Urothelium cell line (cell line): ENCODE measurements at regions not wholly inside any gene's neighbourhood (a gene's known extent, or its start where the extent isn't known, plus 50 kb on each side); places are given as distances from the start of the nearest gene placed in this dataset.

ENCODE experiments used
- DNase-seq: peaks from one replicate; pipeline ENCODE4 v3.0.0; 2011; ENCODE audit warnings: low spot score, mixed read lengths
- FAIRE-seq: peaks from 2 replicates; lab custom pipeline; 2011; peaks lifted over from hg19 to GRCh38; lab: Jason Lieb, UNC

DNA sequence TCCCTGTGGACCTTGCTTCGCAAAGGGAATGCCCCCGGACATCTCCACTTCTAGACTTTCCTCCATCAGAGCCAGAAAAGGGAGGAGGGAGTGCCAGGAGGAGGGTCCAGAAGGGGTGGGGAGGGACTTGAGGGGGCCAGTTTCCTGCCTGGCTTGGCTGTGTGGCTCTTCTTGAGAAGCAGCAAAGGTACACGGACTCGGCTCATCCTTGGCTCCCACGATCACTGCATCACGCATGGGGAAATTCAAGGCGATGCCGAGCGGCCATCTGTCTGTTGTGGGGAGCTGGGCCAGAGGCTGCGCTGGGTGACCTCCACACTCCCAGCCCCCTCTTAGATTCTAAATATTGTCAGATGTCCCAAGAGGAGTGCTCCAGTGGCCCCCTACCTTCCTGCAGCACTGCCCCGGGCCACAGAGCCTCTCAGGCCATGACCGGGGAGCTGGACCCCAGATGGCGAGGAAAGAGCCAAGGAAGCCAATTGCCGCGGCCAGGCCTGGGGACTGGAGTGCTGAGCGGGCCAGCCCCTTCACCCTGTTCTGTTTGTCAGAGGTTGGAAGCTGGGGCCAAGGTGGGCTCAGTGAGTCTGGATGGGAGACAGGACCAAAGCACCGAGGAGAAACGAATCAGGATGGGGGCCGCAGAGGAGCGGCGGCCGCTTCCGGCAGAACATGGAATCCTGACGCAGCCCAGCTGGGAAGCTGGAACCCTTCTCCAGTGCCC is 104.5 kb downstream of the RBFOX3 start:
- DNase-seq (no peak), FAIRE-seq (no peak)

DNA sequence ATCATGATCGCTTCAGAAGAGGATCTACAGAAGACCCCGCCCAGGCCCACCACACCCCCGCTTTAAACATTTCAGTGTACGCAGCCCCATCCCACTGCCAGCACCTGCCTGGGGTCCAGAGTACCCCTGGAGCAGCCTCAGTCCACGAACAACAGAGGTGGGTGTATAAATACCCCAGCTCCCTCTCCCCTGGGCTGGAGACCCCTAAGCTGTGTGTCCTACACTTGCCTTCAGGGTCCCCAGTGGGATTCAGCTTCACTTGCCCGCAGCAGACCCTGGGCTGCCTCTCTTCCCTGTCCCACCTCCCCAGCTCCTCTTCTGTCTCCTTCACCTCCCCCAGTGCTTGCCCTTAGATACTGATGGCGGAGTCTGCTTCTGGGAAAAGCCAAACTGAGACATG is 105.7 kb downstream of the RBFOX3 start:
- DNase-seq (no peak), FAIRE-seq (no peak)

DNA sequence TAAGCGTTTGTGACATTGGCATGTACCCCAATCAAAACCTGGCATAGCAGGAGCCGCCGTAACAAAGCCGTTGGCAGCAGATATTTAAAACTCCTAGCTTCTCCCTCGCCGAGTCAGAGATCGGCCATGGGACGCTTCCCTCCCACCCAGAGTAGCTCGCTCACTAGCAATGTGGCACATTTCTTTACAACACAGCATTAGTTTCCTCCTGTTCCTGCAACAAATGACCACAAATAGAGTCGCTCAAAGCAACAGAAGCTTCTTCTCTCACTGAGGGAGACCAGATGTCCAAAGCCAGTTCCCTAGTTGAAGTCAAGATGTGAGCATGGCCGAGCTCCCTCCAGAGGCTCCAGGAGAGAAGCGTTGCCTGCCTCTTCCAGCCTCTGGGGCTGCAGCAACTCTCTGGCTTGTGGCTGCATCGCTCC is 106.7 kb downstream of the RBFOX3 start:
- peak; percentile 9 for FAIRE-seq
- DNase-seq, result no peak

- FAIRE-seq, result no peak
- DNase-seq, result no peak
These were observed 107.6 kb downstream of the RBFOX3 start for GRCh38 chr17:79503126-79503839.

DNA sequence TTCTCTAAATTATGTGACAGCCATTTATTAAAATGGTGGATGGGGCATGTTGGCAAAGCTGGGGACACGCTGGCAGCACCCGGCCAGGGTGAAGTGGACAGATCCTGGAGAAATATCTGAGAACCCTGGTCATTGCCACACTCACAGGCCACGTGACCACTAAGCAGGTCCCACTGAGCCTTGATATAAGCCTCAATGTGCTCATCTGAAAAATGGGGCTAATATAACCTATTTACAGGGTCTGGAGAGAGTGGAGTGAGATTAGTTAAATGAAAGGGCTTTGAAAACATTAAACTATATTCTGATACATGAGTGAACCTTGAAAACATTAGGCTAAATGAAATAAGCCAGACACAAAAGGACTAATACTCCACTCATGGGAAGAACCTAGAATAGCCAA is 108.9 kb downstream of the RBFOX3 start:
- DNase-seq, result no peak
- no peak for FAIRE-seq

- no peak for FAIRE-seq
These were observed 109.9 kb downstream of the RBFOX3 start for GRCh38 chr17:79500745-79501618.

DNA sequence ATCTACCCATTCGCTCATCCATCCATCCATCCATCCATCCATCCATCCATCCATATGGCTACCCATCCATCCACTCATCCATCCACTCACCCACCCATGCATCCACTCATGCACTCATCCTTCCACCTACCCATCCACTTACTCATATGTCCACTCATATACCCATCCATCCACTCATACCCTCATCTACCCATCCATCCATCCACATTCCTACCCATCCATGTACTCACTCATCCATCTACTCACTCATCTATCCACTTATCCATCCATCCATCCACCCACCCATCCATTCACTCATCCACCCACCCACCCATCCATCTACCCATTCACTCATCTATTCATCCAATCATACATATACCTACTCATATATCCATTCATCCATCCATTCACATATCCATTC is 112.0 kb downstream of the RBFOX3 start:
- DNase-seq (no peak), FAIRE-seq (peak; percentile 92)

More at GRCh38 chr17:79500745-79501618, 109.9 kb downstream of the RBFOX3 start:
- DNase-seq, result no peak

DNA sequence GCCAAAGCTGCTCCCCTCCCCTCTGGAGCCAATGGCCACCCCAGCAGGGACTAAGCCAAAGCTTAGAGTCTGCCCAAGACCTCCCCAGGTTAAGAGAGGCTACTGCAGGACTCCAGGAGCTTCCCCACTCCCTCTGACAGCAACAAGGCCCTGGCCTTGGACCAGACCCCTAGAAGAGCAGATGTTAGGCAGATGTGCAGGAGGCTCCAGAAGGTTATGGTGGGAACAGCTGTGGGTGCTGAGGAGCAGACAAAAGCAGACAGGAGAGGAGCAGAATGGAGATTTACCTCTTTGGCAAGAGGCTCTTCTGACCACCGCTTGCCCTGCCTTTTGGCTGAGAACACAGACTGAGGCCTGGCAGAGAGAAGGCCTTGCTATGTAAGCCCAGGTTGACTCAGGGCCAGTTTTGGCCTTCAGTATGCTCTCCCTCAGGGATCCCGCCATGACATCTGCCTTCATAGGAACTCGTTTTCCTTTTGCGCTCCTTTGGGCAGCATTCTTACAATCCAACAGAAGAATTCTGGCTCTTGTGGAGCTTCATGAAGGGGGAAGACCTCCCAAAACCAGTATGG is 113.0 kb downstream of the RBFOX3 start:
- FAIRE-seq, result no peak
- DNase-seq, result no peak

DNA sequence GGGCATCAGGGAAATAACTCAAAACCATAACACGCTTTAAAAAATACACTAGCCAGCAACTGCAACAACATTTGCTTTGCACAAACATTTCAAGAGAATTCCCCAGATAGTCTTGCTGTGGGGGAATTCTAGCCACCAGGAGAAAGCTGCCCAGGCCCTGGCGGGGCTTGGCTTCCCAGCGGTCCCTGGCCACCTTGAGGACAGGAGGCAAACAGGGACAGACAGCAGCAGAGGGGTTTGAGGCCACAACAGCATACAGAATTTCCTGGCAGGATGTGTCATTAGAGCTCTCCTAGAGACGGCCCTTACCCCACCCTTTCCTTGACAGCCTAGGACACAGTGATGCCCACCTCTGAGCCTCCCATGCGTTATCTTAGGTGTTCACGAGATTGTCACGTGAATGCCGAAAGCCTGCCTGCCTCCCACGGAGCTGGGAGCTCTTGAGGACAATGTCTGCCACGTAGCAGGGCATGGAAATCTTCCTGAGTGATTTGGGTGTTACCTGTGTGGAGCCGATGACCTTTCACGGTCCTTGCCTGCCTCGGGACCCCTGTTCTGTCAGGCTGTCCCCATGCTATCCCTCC is 114.3 kb downstream of the RBFOX3 start:
- FAIRE-seq (no peak), DNase-seq (no peak)

DNA sequence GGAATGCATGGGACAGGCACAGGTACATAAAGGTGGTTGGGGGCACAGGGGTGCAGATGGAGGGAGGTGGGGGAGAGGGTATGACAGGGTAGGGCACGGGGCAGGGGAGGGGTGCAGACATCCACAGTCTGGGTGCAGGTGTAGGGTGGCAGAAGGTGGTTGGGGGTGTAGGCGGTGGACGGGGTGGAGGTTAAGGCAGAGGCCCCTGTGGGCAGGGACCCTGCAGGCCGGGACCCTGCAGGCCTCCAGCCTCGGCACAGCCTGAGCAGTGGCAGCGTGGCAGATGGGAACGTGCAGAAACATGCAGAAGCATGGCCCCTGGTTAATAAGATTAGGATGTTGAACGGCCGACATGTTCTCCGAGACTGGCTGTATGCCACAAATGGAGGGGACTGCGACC is 115.2 kb downstream of the RBFOX3 start:
- DNase-seq, result no peak
- peak; percentile 69 for FAIRE-seq

DNA sequence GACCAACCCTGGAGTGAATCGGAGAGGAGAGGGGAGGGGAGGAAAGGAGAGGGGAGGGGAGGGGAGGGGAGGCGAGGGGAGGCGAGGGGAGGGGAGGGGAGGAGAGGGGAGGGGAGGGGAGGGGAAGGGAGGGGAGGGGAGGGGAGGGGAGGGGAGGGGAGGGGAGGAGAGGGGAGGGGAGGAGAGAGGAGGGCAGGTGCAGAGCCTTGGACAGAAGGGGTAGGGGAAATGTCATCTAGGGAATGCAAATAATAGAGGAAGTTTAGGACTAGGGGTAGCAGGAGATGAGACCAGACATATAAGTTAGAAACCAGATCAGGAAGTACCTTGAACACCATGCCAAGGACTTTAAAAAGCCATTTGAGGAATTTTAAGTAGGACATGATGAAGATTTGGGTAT is 119.8 kb downstream of the RBFOX3 start:
- FAIRE-seq, result no peak
- no peak for DNase-seq

DNA sequence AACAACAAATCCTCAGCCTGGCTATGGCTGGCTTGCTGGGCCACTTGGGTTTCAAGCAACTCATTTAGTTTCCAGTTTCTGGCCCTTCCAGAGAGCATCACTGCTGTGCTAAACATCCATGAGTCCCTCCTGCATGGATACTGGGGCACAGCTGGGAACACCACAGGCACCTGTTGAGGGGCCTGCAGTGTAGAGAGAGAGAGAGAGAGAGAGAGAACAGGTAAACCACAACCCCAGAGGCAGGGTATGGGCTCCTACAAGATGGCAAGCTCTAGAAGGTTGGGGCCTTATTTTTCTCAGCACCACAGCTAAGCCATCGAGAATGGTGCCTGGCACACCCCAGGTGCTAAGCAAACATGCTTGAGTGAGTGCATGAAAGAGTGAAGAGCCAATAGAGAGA is 120.3 kb downstream of the RBFOX3 start:
- no peak for DNase-seq
- no peak for FAIRE-seq

GRCh38 chr17:79487149-79487548 is 123.7 kb downstream of the RBFOX3 start:
- FAIRE-seq (no peak), DNase-seq (no peak)

- FAIRE-seq (no peak), DNase-seq (no peak)
These were observed 124.9 kb downstream of the RBFOX3 start for GRCh38 chr17:79485991-79486390.

DNA sequence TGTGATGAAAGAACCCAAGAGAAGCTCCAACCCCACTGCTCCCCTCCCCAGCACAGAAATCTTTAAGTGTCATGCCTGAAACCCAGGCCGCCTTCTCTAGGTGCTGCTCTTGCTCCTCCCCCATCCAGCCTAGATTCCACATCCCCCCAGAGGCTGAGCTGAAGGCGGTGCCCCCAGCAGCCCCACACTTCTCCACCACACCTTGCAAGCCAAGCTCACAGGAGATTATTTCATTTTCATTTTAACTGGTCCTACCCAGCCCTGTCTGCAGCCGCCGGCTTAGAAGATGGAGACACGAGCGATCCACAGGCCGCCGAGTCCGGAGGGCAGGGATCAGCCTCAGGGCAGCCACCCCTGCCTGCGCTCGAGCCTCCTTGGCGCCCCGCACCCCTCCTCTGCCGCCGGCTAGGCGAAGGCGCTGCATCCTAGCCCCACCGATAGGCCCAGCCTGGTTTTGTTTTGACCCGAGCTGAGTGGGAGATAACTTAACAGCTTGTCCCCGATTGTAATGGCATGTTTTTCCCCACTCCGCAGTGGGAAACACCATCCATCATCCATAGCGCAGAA is 125.3 kb downstream of the RBFOX3 start:
- FAIRE-seq (no peak), DNase-seq (no peak)

DNA sequence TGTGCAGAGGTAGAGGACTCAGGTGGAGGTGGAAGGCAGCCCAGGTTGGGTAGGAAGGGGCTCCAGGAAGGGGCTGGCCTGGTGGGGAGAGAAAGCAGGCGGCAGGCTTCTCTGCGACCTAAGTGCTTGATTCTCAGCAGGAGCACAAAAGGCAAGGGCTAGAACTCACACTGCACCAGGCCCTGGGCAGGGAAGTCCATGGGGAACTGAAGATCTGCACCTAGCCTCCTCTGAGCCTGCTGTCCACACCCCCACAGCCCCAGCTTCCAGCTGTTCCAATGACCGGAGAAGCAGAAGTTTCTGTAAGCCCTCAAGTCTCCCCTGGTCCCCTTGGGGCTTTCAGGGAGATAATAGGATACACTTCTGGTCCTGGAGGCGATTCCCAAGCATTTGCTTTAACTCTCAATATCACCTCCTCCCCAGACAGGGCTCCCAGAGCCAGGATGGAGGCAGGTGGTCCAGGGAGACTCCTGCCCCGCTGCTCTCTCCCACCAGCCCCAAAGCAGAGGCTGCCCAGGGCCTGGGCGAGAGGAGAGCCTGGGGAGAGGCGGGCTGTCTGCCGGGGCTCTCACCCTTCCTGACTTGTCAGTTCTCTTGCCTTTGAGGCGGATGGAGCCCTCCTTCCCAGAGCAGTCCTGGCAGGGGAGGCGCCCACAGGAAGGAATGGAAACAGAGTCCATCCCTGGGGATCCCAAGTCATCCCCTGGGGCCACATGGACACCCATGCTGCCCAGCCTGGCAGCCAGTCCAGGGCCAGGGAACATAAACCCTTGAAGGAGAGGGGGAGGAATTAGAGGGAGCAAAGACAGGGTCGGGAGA is 126.0 kb downstream of the RBFOX3 start:
- DNase-seq (no peak), FAIRE-seq (no peak)

DNA sequence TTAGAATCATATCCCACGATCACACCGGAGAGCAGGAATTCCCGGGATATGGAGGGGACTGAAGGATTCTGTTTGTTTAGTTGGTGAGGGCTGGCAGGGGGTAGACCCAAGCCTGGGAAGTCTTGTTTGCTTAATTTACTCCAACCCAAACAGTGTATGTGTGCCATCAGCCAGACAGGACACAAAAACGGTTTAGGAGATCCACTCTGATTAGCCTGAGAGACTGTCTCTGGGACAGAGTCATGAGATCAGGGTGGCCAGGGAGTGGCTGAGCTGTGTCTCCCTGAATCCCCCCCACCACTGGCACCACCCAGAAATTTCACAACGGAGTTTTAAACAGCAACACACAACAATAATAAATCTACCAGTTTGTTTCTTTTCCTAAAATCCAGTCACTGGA is 127.0 kb downstream of the RBFOX3 start:
- DNase-seq, result no peak
- FAIRE-seq, result no peak

DNA sequence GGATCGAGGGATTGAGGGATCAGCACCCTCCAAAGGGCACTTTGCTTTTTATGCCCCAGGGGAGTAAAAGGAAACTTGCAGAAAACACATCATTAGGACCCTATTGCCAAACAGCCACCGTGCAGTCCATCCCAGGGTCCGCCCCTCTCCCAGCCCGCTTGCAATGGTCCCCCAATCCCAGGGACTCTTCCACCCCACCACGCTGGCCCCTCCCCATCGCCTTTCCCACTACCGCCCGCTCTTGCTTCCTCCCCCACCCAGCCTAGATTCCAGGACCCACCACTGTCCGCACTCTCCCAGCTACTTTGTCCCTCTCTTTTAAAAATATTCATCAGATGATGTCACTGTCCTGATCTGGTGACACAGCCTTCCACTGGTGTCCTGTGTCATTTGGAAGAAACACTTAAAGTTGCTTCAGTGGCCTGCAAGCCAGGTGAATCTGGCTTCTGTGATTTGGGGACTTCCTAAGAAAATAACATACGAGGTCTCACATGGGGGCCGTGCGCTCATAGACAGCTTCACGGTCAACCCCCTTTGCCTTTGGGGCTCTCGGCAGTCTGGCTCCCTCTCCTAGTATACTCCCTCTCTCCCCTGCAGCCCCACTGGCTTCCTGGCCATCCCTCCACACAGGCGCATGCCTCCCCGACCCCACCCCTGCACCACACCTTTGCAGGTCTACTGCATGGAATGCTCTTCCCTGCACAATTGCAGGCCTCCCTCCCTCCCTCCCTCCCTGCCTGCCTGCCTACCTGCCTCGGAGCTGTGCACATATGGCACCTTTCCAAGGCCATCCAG is 127.9 kb downstream of the RBFOX3 start:
- DNase-seq (peak; percentile 48), FAIRE-seq (peak; percentile 23)

GRCh38 chr17:79479876-79480275 is 131.0 kb downstream of the RBFOX3 start:
- FAIRE-seq (no peak), DNase-seq (no peak)
